Adrenal gland (tissue), 5 donors: ENCODE measurements at regions not wholly inside any gene's neighbourhood (a gene's known extent, or its start where the extent isn't known, plus 50 kb on each side); places are given as distances from the start of the nearest gene placed in this dataset.

ENCODE experiments used
- POLR2A ChIP-seq, 2 donors: fragments of 450-650 bp; IDR thresholded peaks; one replicate each; pipeline ENCODE4 v1.6.1; 2017; ENCODE audit warnings: antibody characterized with exemption in 2 of 2, mild to moderate bottlenecking in 2 of 2, moderate library complexity in 1 of 2
- TF ChIP-seq, protein P1 (sequence below), 6 experiments: fragments of 450-650 bp in 4 of 6; fragments of 200-600 bp in 2 of 6; sonication (generic) in 1 of 6; IDR thresholded peaks; 1 replicate in 5 of 6; 2 replicates in 1 of 6; pipeline versions ENCODE4 v1.5.1 to v1.8.0; 2016 to 2021; ENCODE audit warnings: antibody characterized with exemption in 6 of 6, mild to moderate bottlenecking in 2 of 6, moderate library complexity in 1 of 6
- donor health status: DM: no; HTN: no; CAD: no.

DNA sequence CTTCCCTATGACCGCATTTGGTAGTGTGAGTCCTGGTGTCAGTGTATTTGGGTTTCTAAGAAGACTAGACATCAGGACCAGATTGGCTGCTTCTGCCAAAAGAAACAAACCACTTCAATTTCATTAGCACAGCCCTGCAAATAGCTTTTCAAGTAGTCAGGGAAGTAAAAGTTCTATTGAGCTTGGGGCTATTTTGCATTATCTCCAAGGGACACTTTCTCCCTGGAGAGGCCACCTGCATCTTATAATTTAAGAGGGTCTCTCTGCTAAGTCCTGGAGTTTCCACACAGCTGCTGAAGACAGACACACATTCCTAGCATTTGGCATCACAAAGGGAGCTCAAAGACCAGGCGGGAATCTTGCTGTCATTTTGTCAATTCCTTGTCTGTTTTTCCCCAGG lies 141.2 kb downstream of the BMP2 start:
- TF ChIP-seq, protein P1, sequence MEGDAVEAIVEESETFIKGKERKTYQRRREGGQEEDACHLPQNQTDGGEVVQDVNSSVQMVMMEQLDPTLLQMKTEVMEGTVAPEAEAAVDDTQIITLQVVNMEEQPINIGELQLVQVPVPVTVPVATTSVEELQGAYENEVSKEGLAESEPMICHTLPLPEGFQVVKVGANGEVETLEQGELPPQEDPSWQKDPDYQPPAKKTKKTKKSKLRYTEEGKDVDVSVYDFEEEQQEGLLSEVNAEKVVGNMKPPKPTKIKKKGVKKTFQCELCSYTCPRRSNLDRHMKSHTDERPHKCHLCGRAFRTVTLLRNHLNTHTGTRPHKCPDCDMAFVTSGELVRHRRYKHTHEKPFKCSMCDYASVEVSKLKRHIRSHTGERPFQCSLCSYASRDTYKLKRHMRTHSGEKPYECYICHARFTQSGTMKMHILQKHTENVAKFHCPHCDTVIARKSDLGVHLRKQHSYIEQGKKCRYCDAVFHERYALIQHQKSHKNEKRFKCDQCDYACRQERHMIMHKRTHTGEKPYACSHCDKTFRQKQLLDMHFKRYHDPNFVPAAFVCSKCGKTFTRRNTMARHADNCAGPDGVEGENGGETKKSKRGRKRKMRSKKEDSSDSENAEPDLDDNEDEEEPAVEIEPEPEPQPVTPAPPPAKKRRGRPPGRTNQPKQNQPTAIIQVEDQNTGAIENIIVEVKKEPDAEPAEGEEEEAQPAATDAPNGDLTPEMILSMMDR (IDR thresholded peaks at IDR 0.05), result no peak
- no peak for TF ChIP-seq POLR2A (IDR thresholded peaks at IDR 0.05)
